Cardiac fibroblast (primary cell): ENCODE measurements at regions not wholly inside any gene's neighbourhood (a gene's known extent, or its start where the extent isn't known, plus 50 kb on each side); places are given as distances from the start of the nearest gene placed in this dataset.

Experiments
- DNase-seq, 2 donors: peaks; one replicate each; pipeline versions ENCODE4 v3.0.0 to v3.0.0-alpha.2; 2010; ENCODE audit warnings: low read depth in 2 of 2
- H3K4me3 ChIP-seq, 2 donors: replicated peaks in 1 of 2; 1 replicate in 1 of 2; 2 replicates in 1 of 2; pipeline ENCODE4 v1.5.1; 2011; ENCODE audit warnings: low read depth in 2 of 2, low read length in 2 of 2, mild to moderate bottlenecking in 2 of 2, moderate library complexity in 1 of 2
- CTCF ChIP-seq: IDR thresholded peaks from one replicate; pipeline ENCODE4 v1.5.1; 2011; ENCODE audit warnings: low read depth, mild to moderate bottlenecking, low read length, inconsistent platforms

- H3K4me3 ChIP-seq = no peak overlapping the region
- no peak for DNase-seq
- no peak for TF ChIP-seq CTCF
Observed at GRCh38 chr9:31445357-31445756, 939.1 kb upstream of the ACO1 start.

- no peak for TF ChIP-seq CTCF
- no peak for DNase-seq
- no peak overlapping the region for H3K4me3 ChIP-seq
Observed at GRCh38 chr9:31445960-31446359, 938.5 kb upstream of the ACO1 start.

DNA sequence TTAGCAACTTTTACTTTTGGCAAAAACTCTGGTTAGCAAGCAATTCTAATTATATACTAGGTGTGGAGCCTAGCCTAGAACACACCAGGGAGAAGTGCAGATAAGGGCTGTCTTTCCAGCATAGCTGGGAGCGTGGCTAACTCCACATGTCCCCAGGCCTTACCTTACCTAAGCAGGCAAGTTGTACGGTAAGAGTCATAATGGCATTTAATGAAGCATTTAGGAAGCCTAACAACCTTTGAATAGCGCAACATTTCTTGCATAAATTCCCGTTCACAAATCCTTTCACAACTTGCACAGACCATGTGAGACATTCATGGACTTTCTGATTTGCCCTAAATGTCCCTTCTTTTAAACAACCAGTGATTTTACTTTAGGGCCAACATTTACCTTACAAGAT, 917.4 kb upstream of the ACO1 start:
- DNase-seq = no peak
- no peak for TF ChIP-seq CTCF
- no peak overlapping the region for H3K4me3 ChIP-seq

DNA sequence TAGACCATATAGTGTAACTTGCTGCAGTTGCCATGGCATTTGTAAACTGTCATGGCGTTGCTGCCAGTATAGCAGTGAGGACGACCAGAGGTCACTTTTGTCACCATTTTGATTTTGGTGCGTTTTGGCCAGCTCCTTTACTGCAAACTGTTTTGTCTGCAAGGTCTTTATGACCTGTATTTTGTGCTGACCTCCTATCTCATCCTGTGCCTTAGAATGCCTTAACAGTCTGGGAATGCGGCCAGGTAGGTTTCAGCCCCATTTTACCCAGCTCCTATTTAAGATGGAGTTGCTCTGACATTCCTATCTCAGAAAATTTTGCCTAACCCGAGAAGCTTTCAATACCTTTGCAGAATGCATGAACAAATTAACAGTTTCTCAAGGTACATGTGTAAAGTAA, 914.4 kb upstream of the ACO1 start:
- DNase-seq = no peak
- no peak for TF ChIP-seq CTCF
- no peak overlapping the region for H3K4me3 ChIP-seq

DNA sequence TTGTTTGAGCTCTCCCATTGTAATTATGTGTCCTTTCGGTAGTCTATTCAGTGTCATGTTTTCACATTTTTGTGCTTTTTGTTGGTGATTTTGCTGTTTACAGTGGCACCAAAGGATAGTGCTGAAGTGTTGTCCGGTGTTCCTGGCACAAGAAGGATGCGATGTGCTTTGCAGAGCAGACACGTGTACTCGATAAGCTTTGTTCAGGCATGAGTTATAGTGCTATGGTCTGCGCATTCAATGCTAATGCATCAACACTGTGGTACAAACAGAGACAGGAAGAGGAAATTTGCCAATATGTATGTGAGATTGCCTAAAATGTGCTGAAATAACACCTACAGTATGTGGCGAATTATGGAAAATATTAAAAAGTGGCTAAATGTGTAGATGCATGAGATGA, 913.4 kb upstream of the ACO1 start:
- DNase-seq = no peak
- TF ChIP-seq CTCF = no peak
- H3K4me3 ChIP-seq = no peak overlapping the region

GRCh38 chr9:31486630-31487029, 897.8 kb upstream of the ACO1 start:
- no peak overlapping the region for H3K4me3 ChIP-seq
- TF ChIP-seq CTCF = no peak
- DNase-seq = no peak

DNA sequence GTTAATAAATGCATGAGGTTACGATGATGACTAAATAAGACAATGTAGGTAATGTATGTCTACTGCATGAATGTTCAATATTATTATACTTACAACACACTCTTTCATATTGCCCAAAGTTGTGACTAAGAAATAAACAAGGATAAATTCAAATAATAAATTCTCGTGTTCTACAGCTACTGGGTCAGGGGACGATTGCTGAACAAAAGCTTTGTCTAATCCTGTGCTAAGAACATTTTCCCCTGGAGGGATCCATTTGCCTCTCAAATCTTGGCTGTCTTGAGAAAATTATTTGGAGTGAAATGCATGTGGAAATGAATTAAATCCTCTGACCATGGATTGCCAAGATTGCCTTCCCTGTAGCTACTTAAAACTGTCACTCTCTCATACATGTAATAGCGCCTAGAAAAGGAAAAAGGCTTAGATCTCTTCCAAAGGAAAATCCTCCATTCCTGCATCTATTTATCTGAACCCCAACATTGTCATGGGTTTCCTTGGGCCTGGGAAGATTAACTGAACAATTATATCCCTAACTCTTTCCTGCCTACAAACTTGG, 893.8 kb upstream of the ACO1 start:
- TF ChIP-seq CTCF = no peak
- H3K4me3 ChIP-seq = no peak overlapping the region
- DNase-seq = no peak
